ENCODE measurements at regions not wholly inside any gene's neighbourhood (a gene's known extent, or its start where the extent isn't known, plus 50 kb on each side); places are given as distances from the start of the nearest gene placed in this dataset.

DNA sequence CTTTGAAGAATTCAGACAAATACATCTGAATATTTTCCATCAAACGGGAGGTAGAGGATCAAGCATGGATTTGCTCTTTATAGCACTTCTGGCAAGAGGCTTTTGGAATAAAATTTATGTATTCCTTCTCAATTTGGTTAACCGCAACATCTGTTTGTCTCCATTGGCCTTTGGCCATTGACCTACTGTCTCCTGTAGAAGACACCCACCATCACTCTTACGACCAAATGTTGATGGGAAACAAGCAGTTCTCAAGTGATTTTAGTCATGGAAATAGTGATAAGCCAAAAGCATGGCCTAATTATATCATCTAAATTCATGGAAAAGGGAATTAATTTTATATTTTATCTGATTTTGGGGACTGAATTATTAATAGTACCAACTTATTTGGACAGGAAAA, 591.9 kb downstream of the CD109 start:
- TF ChIP-seq, protein P1, sequence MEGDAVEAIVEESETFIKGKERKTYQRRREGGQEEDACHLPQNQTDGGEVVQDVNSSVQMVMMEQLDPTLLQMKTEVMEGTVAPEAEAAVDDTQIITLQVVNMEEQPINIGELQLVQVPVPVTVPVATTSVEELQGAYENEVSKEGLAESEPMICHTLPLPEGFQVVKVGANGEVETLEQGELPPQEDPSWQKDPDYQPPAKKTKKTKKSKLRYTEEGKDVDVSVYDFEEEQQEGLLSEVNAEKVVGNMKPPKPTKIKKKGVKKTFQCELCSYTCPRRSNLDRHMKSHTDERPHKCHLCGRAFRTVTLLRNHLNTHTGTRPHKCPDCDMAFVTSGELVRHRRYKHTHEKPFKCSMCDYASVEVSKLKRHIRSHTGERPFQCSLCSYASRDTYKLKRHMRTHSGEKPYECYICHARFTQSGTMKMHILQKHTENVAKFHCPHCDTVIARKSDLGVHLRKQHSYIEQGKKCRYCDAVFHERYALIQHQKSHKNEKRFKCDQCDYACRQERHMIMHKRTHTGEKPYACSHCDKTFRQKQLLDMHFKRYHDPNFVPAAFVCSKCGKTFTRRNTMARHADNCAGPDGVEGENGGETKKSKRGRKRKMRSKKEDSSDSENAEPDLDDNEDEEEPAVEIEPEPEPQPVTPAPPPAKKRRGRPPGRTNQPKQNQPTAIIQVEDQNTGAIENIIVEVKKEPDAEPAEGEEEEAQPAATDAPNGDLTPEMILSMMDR (IDR thresholded peaks at IDR 0.05) = no peak
- Mint-ChIP-seq H3K9me3 (ENCODE audit: low read depth) (peaks cover 14% of the 10 kb centered on the region), H3K27ac (ENCODE audit: unreplicated experiment) (no peak overlapping the region), H3K4me1 (ENCODE audit: low read depth) (no peaks in the 10 kb centered on the region), H3K36me3 (ENCODE audit: low read depth) (peaks cover 5% of the 10 kb centered on the region), H3K27me3 (ENCODE audit: low read depth) (no peaks in the 10 kb centered on the region), H3K4me3 (ENCODE audit: unreplicated experiment) (no peak overlapping the region)
- no peak for DNase-seq (ENCODE audit: low spot score)

DNA sequence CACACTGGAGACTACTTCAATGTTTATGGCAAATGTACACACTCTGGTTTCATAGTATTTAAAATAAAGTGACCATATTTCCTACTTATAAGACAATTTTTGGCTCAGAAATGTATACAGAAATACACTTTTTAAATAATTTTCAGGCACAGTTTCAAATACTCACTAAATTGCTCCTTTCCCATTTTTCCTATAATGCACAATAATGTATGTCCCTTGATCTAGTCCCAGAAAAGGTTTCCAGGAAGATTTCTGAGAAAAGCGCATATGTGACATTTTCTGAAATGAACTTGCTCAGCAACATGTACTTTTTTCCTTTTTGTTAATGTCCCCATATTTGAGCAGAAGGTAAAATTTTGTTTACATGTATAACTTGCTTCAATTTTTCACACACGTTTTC, 591.4 kb downstream of the CD109 start:
- Mint-ChIP-seq H3K27me3 (ENCODE audit: low read depth) (no peaks in the 10 kb centered on the region), H3K4me3 (ENCODE audit: unreplicated experiment) (no peak overlapping the region), H3K4me1 (ENCODE audit: low read depth) (no peaks in the 10 kb centered on the region), H3K36me3 (ENCODE audit: low read depth) (peaks cover 3% of the 10 kb centered on the region), H3K9me3 (ENCODE audit: low read depth) (peaks cover 10% of the 10 kb centered on the region), H3K27ac (ENCODE audit: unreplicated experiment) (no peak overlapping the region)
- DNase-seq (ENCODE audit: low spot score) = no peak
- TF ChIP-seq, protein P1 (IDR thresholded peaks at IDR 0.05) = no peak

DNA sequence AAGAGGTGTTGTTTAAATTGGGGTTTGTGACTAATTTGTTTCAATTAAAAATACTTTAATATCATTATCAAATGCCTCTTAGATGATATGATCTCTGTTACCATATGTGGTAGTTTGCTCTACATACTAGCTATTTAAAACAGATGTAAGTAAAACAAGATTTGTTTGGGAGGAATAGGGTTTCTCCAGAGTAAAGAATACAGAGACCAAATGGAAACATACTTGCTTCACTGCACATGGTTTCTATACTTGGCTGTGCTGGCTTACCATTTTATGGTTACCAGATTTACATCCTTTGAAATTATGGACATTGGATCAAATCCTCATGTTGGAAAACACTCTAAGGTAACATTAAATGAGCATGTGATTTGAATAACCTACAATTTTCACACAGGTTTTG, 588.3 kb downstream of the CD109 start:
- H3K27me3 Mint-ChIP-seq (ENCODE audit: low read depth) = no peaks in the 10 kb centered on the region
- H3K9me3 Mint-ChIP-seq (ENCODE audit: low read depth) = no peaks in the 10 kb centered on the region
- H3K4me1 Mint-ChIP-seq (ENCODE audit: low read depth) = no peaks in the 10 kb centered on the region
- H3K36me3 Mint-ChIP-seq (ENCODE audit: low read depth) = peaks cover 1% of the 10 kb centered on the region
- H3K4me3 Mint-ChIP-seq (ENCODE audit: unreplicated experiment) = no peak overlapping the region
- no peak for DNase-seq (ENCODE audit: low spot score)
- no peak overlapping the region for H3K27ac Mint-ChIP-seq (ENCODE audit: unreplicated experiment)
- TF ChIP-seq, protein P1 (IDR thresholded peaks at IDR 0.05) = no peak

DNA sequence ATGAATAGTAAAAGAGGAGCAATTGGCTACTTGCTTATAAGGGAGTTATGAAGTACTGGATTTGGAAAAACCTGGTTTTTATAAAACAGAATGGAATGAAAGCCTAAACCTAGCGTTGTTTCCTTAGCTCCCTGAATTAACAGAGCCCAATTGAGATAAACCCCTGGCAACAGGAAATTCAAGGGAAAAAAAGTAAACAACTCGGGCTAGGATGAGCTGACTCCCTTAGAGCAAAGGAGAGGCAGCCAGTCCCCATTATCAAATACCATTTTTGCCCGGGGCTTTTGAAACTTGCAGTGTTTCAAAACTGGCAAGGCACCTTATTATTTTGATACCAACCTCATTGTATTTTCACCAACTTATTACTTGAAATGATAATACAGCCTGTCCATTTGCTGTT, 587.5 kb downstream of the CD109 start:
- TF ChIP-seq, protein P1 (IDR thresholded peaks at IDR 0.05) = no peak
- no peaks in the 10 kb centered on the region for H3K27me3 Mint-ChIP-seq (ENCODE audit: low read depth)
- H3K9me3 Mint-ChIP-seq (ENCODE audit: low read depth) = no peaks in the 10 kb centered on the region
- H3K27ac Mint-ChIP-seq (ENCODE audit: unreplicated experiment) = no peak overlapping the region
- peaks cover 1% of the 10 kb centered on the region for H3K36me3 Mint-ChIP-seq (ENCODE audit: low read depth)
- DNase-seq (ENCODE audit: low spot score) = no peak
- H3K4me1 Mint-ChIP-seq (ENCODE audit: low read depth) = no peaks in the 10 kb centered on the region
- H3K4me3 Mint-ChIP-seq (ENCODE audit: unreplicated experiment) = no peak overlapping the region

DNA sequence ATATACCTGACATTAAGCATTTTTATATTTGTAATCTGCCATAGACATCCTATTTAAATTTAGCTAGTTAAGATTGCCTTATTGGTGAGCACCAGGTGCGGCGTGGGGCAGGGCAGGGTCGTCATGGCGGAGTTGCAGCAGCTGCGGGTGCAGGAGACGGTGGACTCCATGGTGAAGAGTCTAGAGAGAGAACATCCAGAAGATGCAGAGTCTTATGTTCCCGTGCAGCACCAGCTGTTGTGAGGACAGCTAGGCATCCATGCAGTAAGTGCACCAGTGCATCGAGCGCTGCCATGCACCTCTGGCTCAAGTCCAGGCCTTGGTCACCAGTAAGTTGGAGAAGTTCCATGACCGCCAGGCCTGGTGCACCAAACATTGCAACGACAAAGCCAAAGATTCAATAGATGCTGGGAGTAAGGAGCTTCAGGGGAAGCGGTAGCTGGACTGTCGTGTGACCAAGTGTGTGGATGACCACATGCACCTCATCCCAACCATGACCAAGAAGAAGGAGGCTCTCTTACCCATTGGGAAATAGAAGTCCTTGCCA, 586.2 kb downstream of the CD109 start:
- Mint-ChIP-seq H3K36me3 (ENCODE audit: low read depth) (peaks cover 1% of the 10 kb centered on the region), H3K4me3 (ENCODE audit: unreplicated experiment) (no peak overlapping the region), H3K27me3 (ENCODE audit: low read depth) (no peaks in the 10 kb centered on the region), H3K4me1 (ENCODE audit: low read depth) (peaks cover 13% of the 10 kb centered on the region), H3K9me3 (ENCODE audit: low read depth) (no peaks in the 10 kb centered on the region), H3K27ac (ENCODE audit: unreplicated experiment) (no peak overlapping the region)
- TF ChIP-seq, protein P1 (IDR thresholded peaks at IDR 0.05) = no peak
- DNase-seq (ENCODE audit: low spot score) = peak; percentile 55

All from chondrocyte (in vitro differentiated cells).